GM12878 (cell line): ENCODE measurements at regions not wholly inside any gene's neighbourhood (a gene's known extent, or its start where the extent isn't known, plus 50 kb on each side); places are given as distances from the start of the nearest gene placed in this dataset.

Source experiments
- ATAC-seq: fragments of 200-7000 bp; cut with Tn5 transposase; 3 replicates; pipeline ENCODE4 v1.9.1; 2020; ENCODE audit warnings: mild to moderate bottlenecking, moderate library complexity
- BruUV-seq: library from RNA; stranded (reverse); fragments of 400-500 nt; replicated peaks from 2 replicates; lab custom pipeline; 2021; lab: Mats Ljungman, UMichigan
- CTCF ChIA-PET: fragments of 300-600 bp; sonication (Branson Sonifier 250); formaldehyde crosslinking; extraction: SDS; loops from one replicate; lab custom pipeline; 2021; ENCODE audit warnings: inconsistent platforms; lab: Yijun Ruan, JAX
- POLR2A ChIA-PET: fragments of 350-600 bp; formaldehyde crosslinking; extraction: SDS; loops from one replicate; lab custom pipeline; 2021; ENCODE audit warnings: inconsistent platforms; lab: Charles Lee
- RAD21 ChIA-PET: fragments of 300-600 bp; sonication (Branson Sonifier 250); formaldehyde crosslinking; loops from one replicate; lab custom pipeline; 2023; ENCODE audit warnings: antibody characterized with exemption; ENCODE audit not compliant: unreplicated experiment; lab: Charles Lee
- SMC1A ChIA-PET: fragments of 300-600 bp; sonication (Branson Sonifier 250); formaldehyde crosslinking; loops from one replicate; lab custom pipeline; 2023; ENCODE audit not compliant: unreplicated experiment, uncharacterized antibody; lab: Charles Lee
- DNase-seq: peaks from one replicate; pipeline ENCODE4 v3.0.0-alpha.2; 2011; ENCODE audit warnings: low read depth, low spot score
- FAIRE-seq: peaks from 3 replicates; lab custom pipeline; 2011; peaks lifted over from hg19 to GRCh38; lab: Jason Lieb, UNC
- H2AFZ ChIP-seq: 2 replicates; pipeline ENCODE4 v1.6.0; 2011; ENCODE audit warnings: low read depth, low read length, control low read depth; ENCODE audit not compliant: control insufficient read depth
- H3K27ac ChIP-seq: 2 replicates; pipeline ENCODE4 v1.5.1; 2011; ENCODE audit warnings: control low read depth; ENCODE audit not compliant: control insufficient read depth, insufficient read depth
- H3K27me3 ChIP-seq, 2 experiments: replicated peaks in 1 of 2; 2 replicates each; pipeline versions ENCODE4 v1.6.0 to v1.6.1; 2011; ENCODE audit warnings: low read length in 1 of 2; ENCODE audit not compliant: control insufficient read depth in 2 of 2, insufficient read depth in 2 of 2
- H3K36me3 ChIP-seq, 2 experiments: 2 replicates each; pipeline ENCODE4 v1.5.1; 2011; ENCODE audit warnings: low read length in 1 of 2; ENCODE audit not compliant: control insufficient read depth in 2 of 2, insufficient read depth in 2 of 2
- H3K4me1 ChIP-seq: 2 replicates; pipeline ENCODE4 v1.6.1; 2011; ENCODE audit warnings: mild to moderate bottlenecking, low read length, moderate library complexity, mixed read lengths; ENCODE audit not compliant: control insufficient read depth, insufficient read depth
- H3K4me2 ChIP-seq: 2 replicates; pipeline ENCODE4 v1.6.0; 2011; ENCODE audit warnings: control low read depth; ENCODE audit not compliant: control insufficient read depth, insufficient read depth
- H3K4me3 ChIP-seq: fragments of 200-600 bp; sonication (generic); 2 replicates; pipeline ENCODE4 v1.5.1; 2016
- H3K79me2 ChIP-seq: 2 replicates; pipeline ENCODE4 v1.6.0; 2011; ENCODE audit warnings: low read length; ENCODE audit not compliant: control insufficient read depth, insufficient read depth
- H3K9ac ChIP-seq: 2 replicates; pipeline ENCODE4 v1.8.0; 2011; ENCODE audit warnings: low read length, control low read depth, mixed read lengths; ENCODE audit not compliant: control insufficient read depth, insufficient read depth
- H3K9me3 ChIP-seq: replicated peaks from 3 replicates; pipeline ENCODE4 v1.5.1; 2011; ENCODE audit warnings: mild to moderate bottlenecking, low read length; ENCODE audit not compliant: control insufficient read depth, insufficient read depth
- H4K20me1 ChIP-seq: 2 replicates; pipeline ENCODE4 v1.6.0; 2011; ENCODE audit not compliant: control insufficient read depth, insufficient read depth
- ATF3 ChIP-seq: IDR thresholded peaks from 2 replicates; pipeline ENCODE4 v1.6.1; 2011; ENCODE audit warnings: low read depth, mild to moderate bottlenecking, low read length, moderate library complexity, borderline replicate concordance; ENCODE audit errors: extremely low read depth
- BCLAF1 ChIP-seq: fragments of 450-650 bp; IDR thresholded peaks from 2 replicates; pipeline ENCODE4 v1.6.1; 2017; ENCODE audit warnings: antibody characterized with exemption, mild to moderate bottlenecking, moderate library complexity
- CHD2 ChIP-seq: IDR thresholded peaks from 2 replicates; pipeline ENCODE4 v1.6.1; 2011; ENCODE audit warnings: low read depth, low read length, improper control_type of control experiment, borderline replicate concordance
- CHD4 ChIP-seq: fragments of 200-600 bp; sonication (generic); IDR thresholded peaks from 2 replicates; pipeline ENCODE4 v1.6.1; 2016; ENCODE audit warnings: mild to moderate bottlenecking
- IKZF2 ChIP-seq, 2 experiments: fragments of 450-650 bp; IDR thresholded peaks; 2 replicates each; pipeline ENCODE4 v1.6.1; 2017; ENCODE audit warnings: mild to moderate bottlenecking in 2 of 2, moderate library complexity in 2 of 2
- JUNB ChIP-seq: IDR thresholded peaks from 2 replicates; pipeline ENCODE4 v1.6.1; 2016; ENCODE audit warnings: antibody characterized with exemption, mild to moderate bottlenecking
- MYB ChIP-seq: fragments of 150-350 bp; IDR thresholded peaks from 2 replicates; pipeline ENCODE4 v1.6.1; 2014; ENCODE audit warnings: mild to moderate bottlenecking, low read depth, low read length, borderline replicate concordance
- NRF1 ChIP-seq: conservative IDR thresholded peaks from 2 replicates; pipeline ENCODE4 v1.6.1; 2011; ENCODE audit warnings: mild to moderate bottlenecking, low read depth, low read length, improper control_type of control experiment
- SMC3 ChIP-seq: IDR thresholded peaks from 2 replicates; pipeline ENCODE4 v1.6.1; 2011; ENCODE audit warnings: low read length, improper control_type of control experiment, borderline replicate concordance
- SP1 ChIP-seq: IDR thresholded peaks from one replicate; pipeline ENCODE4 v1.6.1; 2011; ENCODE audit warnings: low read depth, low read length
- TCF12 ChIP-seq: IDR thresholded peaks from 2 replicates; pipeline ENCODE4 v1.6.1; 2011; ENCODE audit warnings: low read depth, mild to moderate bottlenecking, low read length
- ZBTB33 ChIP-seq: fragments of 450-650 bp; IDR thresholded peaks from 2 replicates; pipeline ENCODE4 v1.6.1; 2017; ENCODE audit warnings: mild to moderate bottlenecking
- WGBS: methylation state at CpG from one replicate; pipeline ENCODE4 v1.1.6; 2016; ENCODE audit warnings: low lambda C conversion rate; ENCODE audit not compliant: insufficient replicate concordance, insufficient coverage; ENCODE audit errors: missing lambda C conversion rate; 5-methylcytosine and 5-hydroxymethylcytosine counted together
- in situ Hi-C: fragments of 300-500 bp; cut with MboI; formaldehyde crosslinking; loops from 9 replicates; pipeline ENCODE4 v1.14.3; 2018; ENCODE audit warnings: mixed read lengths
- intact Hi-C: fragments of 100-400 bp; cut with micrococcal nuclease; formaldehyde crosslinking; loops from one replicate; pipeline ENCODE4 v1.14.2; 2022; ENCODE audit not compliant: unreplicated experiment
- TF ChIP-seq, protein P1 (sequence below): IDR thresholded peaks from 2 replicates; pipeline ENCODE4 v1.6.1; 2012; ENCODE audit warnings: improper control_type of control experiment, low read depth, low read length; ENCODE audit not compliant: insufficient replicate concordance
- TF ChIP-seq, protein P2 (sequence below): IDR thresholded peaks from 2 replicates; pipeline ENCODE4 v1.6.1; 2012; ENCODE audit warnings: low read depth, low read length, improper control_type of control experiment

DNA sequence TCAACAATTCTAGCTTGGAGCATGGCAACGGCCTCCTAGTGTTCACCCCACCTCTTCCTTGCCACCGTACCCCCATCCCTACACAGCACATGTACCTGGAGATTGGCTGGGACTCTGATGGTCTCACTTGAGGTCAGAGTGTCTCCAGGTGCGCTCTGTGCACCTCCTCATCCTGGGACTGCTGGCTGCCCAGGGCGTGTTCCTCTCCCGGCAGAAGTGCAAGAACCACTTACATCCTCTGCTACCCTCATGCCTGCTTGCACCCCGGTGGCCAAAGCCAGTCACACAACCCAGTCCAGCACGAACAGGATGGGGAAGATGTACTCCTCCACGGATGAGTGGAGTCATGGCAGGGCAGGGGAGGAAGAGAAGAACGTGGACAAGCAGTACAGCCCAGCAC, 151.5 kb downstream of the ASB1 start:
- no peak for ATAC-seq
- TF ChIP-seq JUNB (no peak), IKZF2 (IDR thresholded peaks at IDR 0.05) (no peak), CHD4 (no peak), CHD2 (no peak), BCLAF1 (no peak), ZBTB33 (no peak), MYB (no peak), ATF3 (no peak), TCF12 (no peak), SMC3 (no peak), NRF1 (no peak), SP1 (no peak)
- TF ChIP-seq, protein P1, sequence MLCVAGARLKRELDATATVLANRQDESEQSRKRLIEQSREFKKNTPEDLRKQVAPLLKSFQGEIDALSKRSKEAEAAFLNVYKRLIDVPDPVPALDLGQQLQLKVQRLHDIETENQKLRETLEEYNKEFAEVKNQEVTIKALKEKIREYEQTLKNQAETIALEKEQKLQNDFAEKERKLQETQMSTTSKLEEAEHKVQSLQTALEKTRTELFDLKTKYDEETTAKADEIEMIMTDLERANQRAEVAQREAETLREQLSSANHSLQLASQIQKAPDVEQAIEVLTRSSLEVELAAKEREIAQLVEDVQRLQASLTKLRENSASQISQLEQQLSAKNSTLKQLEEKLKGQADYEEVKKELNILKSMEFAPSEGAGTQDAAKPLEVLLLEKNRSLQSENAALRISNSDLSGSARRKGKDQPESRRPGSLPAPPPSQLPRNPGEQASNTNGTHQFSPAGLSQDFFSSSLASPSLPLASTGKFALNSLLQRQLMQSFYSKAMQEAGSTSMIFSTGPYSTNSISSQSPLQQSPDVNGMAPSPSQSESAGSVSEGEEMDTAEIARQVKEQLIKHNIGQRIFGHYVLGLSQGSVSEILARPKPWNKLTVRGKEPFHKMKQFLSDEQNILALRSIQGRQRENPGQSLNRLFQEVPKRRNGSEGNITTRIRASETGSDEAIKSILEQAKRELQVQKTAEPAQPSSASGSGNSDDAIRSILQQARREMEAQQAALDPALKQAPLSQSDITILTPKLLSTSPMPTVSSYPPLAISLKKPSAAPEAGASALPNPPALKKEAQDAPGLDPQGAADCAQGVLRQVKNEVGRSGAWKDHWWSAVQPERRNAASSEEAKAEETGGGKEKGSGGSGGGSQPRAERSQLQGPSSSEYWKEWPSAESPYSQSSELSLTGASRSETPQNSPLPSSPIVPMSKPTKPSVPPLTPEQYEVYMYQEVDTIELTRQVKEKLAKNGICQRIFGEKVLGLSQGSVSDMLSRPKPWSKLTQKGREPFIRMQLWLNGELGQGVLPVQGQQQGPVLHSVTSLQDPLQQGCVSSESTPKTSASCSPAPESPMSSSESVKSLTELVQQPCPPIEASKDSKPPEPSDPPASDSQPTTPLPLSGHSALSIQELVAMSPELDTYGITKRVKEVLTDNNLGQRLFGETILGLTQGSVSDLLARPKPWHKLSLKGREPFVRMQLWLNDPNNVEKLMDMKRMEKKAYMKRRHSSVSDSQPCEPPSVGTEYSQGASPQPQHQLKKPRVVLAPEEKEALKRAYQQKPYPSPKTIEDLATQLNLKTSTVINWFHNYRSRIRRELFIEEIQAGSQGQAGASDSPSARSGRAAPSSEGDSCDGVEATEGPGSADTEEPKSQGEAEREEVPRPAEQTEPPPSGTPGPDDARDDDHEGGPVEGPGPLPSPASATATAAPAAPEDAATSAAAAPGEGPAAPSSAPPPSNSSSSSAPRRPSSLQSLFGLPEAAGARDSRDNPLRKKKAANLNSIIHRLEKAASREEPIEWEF, result no peak
- TF ChIP-seq, protein P2, sequence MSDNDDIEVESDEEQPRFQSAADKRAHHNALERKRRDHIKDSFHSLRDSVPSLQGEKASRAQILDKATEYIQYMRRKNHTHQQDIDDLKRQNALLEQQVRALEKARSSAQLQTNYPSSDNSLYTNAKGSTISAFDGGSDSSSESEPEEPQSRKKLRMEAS, result no peak
- in situ Hi-C loops (no loop called here), intact Hi-C loops (no loop called here)
- Histone ChIP-seq H3K27me3 (no peaks in the 10 kb centered on the region; a peak in 1 of 4 replicates), H3K4me3 (no peak overlapping the region), H3K9me3 (no peaks in the 10 kb centered on the region), H4K20me1 (no peaks in the 10 kb centered on the region), H3K4me1 (no peaks in the 10 kb centered on the region), H3K4me2 (no peak overlapping the region), H3K79me2 (no peaks in the 10 kb centered on the region), H3K9ac (no peak overlapping the region), H3K27ac (no peak overlapping the region), H2AFZ (no peak overlapping the region), H3K36me3 (no peaks in the 10 kb centered on the region)
- FAIRE-seq, result no peak
- POLR2A ChIA-PET, result no interaction called here
- WGBS, result 17% methylated on average over 9 of the region's 9 CpGs
- SMC1A ChIA-PET, result no interaction called here
- no peak for DNase-seq
- CTCF ChIA-PET, result no interaction called here
- RAD21 ChIA-PET, result no interaction called here
- BruUV-seq, result no TSS peak
